OCI-LY1 (cell line): ENCODE measurements at regions not wholly inside any gene's neighbourhood (a gene's known extent, or its start where the extent isn't known, plus 50 kb on each side); places are given as distances from the start of the nearest gene placed in this dataset.

ENCODE experiments used
- EZH2 ChIP-seq: fragments of 200-600 bp; sonication (generic), shearing (Covaris generic); IDR thresholded peaks from 2 replicates; pipeline ENCODE4 v1.8.0; 2017; ENCODE audit warnings: borderline replicate concordance, mixed run types, mild to moderate bottlenecking, antibody characterized with exemption, low read length, moderate library complexity, mixed read lengths
- TF ChIP-seq, protein P1 (sequence below): fragments of 200-600 bp; sonication (generic), shearing (Covaris generic); IDR thresholded peaks from 2 replicates; pipeline ENCODE4 v1.5.1; 2017; ENCODE audit warnings: mild to moderate bottlenecking, antibody characterized with exemption, low read length, moderate library complexity, mixed read lengths

DNA sequence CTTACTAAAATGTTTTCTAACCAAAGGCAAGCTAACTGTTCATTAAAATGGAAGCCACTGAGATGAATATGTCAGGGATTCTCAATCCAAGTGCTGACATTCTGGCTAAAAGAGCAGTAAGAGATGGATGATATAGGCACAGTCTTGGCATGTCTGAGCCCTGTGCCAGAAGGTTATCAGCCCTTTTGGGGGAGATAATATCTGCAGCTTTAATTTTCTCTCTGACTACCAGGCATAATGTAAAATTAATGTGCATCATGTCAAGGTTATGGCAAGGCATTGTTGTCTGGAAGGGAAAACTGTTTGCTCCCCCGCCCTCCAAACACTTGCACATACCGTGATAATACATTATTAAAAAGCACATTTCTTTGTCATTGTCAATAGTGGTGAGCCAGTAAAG lies 609.8 kb downstream of the ZNF608 start:
- TF ChIP-seq, protein P1, sequence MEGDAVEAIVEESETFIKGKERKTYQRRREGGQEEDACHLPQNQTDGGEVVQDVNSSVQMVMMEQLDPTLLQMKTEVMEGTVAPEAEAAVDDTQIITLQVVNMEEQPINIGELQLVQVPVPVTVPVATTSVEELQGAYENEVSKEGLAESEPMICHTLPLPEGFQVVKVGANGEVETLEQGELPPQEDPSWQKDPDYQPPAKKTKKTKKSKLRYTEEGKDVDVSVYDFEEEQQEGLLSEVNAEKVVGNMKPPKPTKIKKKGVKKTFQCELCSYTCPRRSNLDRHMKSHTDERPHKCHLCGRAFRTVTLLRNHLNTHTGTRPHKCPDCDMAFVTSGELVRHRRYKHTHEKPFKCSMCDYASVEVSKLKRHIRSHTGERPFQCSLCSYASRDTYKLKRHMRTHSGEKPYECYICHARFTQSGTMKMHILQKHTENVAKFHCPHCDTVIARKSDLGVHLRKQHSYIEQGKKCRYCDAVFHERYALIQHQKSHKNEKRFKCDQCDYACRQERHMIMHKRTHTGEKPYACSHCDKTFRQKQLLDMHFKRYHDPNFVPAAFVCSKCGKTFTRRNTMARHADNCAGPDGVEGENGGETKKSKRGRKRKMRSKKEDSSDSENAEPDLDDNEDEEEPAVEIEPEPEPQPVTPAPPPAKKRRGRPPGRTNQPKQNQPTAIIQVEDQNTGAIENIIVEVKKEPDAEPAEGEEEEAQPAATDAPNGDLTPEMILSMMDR, result no peak
- no peak for TF ChIP-seq EZH2
